Heart right ventricle (tissue), 16 donors: ENCODE measurements at regions not wholly inside any gene's neighbourhood (a gene's known extent, or its start where the extent isn't known, plus 50 kb on each side); places are given as distances from the start of the nearest gene placed in this dataset.

Experiments used
- ATAC-seq, 8 donors: fragments of 200-7000 bp; cut with Tn5 transposase; one replicate each; pipeline ENCODE4 v1.9.1; 2020; ENCODE audit warnings: mild to moderate bottlenecking in 8 of 8, moderate library complexity in 8 of 8, moderate number of reproducible peaks in 1 of 8
- DNase-seq, 2 donors: peaks; one replicate each; pipeline ENCODE4 v3.0.0-alpha.2; 2020
- H3K27ac ChIP-seq, 10 donors: fragments of 200-600 bp; sonication (generic) in 2 of 10; one replicate each; pipeline versions ENCODE4 v1.5.0 to v1.8.0; 2020 to 2022; ENCODE audit warnings: mild to moderate bottlenecking in 3 of 10
- H3K27me3 ChIP-seq, 7 donors: fragments of 200-600 bp; one replicate each; pipeline ENCODE4 v1.8.0; 2021 to 2022; ENCODE audit warnings: mild to moderate bottlenecking in 2 of 7
- H3K36me3 ChIP-seq, 9 donors: fragments of 200-600 bp; sonication (generic) in 1 of 9; one replicate each; pipeline versions ENCODE4 v1.5.0 to v1.8.0; 2020 to 2022; ENCODE audit warnings: mild to moderate bottlenecking in 2 of 9
- H3K4me1 ChIP-seq, 9 donors: fragments of 200-600 bp; sonication (generic) in 1 of 9; one replicate each; pipeline versions ENCODE4 v1.5.0 to v1.8.0; 2020 to 2022; ENCODE audit warnings: mild to moderate bottlenecking in 4 of 9
- H3K4me3 ChIP-seq, 10 donors: fragments of 200-600 bp; sonication (generic) in 2 of 10; one replicate each; pipeline versions ENCODE4 v1.5.0 to v1.8.0; 2020 to 2022; ENCODE audit warnings: mild to moderate bottlenecking in 7 of 10, moderate library complexity in 2 of 10
- H3K9me3 ChIP-seq, 11 donors: fragments of 200-600 bp in 10 of 11; sonication (generic) in 2 of 11; one replicate each; pipeline versions ENCODE4 v1.5.0 to v1.8.0; 2013 to 2022; ENCODE audit warnings: mild to moderate bottlenecking in 2 of 11, control low read depth in 1 of 11, moderate library complexity in 1 of 11
- WGBS, 2 donors: extraction: QIAGEN DNeasy Blood & Tissue Kit; methylation state at CpG; one replicate each; pipeline ENCODE4 v1.1.7; 2013; ENCODE audit warnings: inconsistent platforms in 1 of 2; 5-methylcytosine and 5-hydroxymethylcytosine counted together
- intact Hi-C, 10 donors: fragments of 100-400 bp; cut with DNase I; formaldehyde crosslinking; loops; one replicate each; pipeline versions ENCODE4 v1.11.1 to v1.14.2; 2022
- TF ChIP-seq, protein P1 (sequence below), 9 donors: fragments of 200-600 bp; sonication (generic) in 2 of 9; IDR thresholded peaks; one replicate each; pipeline versions ENCODE4 v1.5.0 to v1.8.0; 2021 to 2022; ENCODE audit warnings: antibody characterized with exemption in 9 of 9, mild to moderate bottlenecking in 5 of 9, moderate library complexity in 1 of 9
- donor health status: Arrhythmogenic right ventricular cardiomyopathy.
- donor health status: ischemic (EF 13 %, LVEDD 7.1; RV severe dilation, severe dysfunction).
- donor health status: healthy with polysubstance abuse.
- donor health status: DM: no; HTN: yes; CAD: no.
- donor health status: DM: no; HTN: no; CAD: no.
- donor health status: ischemic (EF 25% LVEDD 6.9; RV normal size, moderate dysfunction).
- donor health status: ischemic (EF 25% LVEDD 5.7; RV mildly dilated, moderate dysfunction).
- donor health status: healthy.
- donor health status: DM: yes; HTN: yes; CAD: no.
- donor health status: Ischemic cardiomyopathy.
- donor health status: ischemic (EF 35%, LVEDD 5.7; RV mildly dilated, moderate dysfunction).
- donor health status: nonischemic (EF 11% LVEDD 7.7; RV severe dilation, severe dysfunction).
- donor health status: DM: yes; HTN: yes; CAD: no.
- donor health status: PGD.
- donor health status: ischemic (EF 29% LVEDD 5.4; RV normal size, mild dysfunction).
- donor health status: nonischemic (EF 23%, LVEDD 6.1; RV moderate dilation, normal function).

DNA sequence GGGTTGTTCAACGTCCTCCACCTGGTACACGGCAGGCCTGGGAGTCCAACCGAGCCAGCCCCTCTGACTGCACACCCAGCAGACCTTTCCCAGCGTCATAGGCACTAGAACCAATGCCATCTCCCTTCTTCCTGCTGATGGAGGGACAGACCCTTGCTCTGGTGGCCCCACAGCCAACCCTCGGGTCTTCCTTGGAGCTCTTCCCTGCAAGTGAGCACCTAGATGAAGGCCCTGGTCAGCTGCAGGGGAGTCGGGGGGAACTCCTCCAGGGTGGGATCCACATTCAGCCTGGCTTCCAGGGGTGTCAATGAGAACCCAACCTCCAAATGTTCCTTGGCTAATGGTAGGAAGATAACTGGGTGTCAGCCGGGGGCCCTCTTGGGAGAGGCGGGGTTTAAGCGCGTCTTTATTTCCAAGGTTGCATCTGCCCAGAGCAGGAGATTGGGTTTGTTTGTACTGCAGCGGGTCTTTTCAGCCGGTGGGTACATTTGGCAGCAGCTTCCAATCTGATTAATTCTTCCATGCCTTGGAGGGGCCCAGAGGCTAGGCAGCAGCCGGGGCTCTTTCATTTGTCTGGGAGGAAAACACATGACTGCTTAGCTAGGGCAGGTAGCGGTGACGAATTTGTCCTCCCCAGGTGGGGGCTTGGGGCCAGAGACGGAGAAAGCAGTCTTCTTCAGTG, 56.0 kb upstream of the SHISAL1 start:
- intact Hi-C loops = loop anchor here in 1 of 10 donors (10.0 kb wide), 1 partner anchor 126 kb away; the partner anchor contains the start of gene RTL6
- TF ChIP-seq, protein P1, sequence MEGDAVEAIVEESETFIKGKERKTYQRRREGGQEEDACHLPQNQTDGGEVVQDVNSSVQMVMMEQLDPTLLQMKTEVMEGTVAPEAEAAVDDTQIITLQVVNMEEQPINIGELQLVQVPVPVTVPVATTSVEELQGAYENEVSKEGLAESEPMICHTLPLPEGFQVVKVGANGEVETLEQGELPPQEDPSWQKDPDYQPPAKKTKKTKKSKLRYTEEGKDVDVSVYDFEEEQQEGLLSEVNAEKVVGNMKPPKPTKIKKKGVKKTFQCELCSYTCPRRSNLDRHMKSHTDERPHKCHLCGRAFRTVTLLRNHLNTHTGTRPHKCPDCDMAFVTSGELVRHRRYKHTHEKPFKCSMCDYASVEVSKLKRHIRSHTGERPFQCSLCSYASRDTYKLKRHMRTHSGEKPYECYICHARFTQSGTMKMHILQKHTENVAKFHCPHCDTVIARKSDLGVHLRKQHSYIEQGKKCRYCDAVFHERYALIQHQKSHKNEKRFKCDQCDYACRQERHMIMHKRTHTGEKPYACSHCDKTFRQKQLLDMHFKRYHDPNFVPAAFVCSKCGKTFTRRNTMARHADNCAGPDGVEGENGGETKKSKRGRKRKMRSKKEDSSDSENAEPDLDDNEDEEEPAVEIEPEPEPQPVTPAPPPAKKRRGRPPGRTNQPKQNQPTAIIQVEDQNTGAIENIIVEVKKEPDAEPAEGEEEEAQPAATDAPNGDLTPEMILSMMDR (IDR thresholded peaks at IDR 0.05) = no peak
- no peak for ATAC-seq
- DNase-seq = no peak
- Histone ChIP-seq H3K27me3 (no peaks in the 10 kb centered on the region), H3K27ac (no peak overlapping the region), H3K4me1 (peaks cover 4 to 39% (median 21%) of the 10 kb centered on the region in 9 donors), H3K9me3 (no peaks in the 10 kb centered on the region), H3K4me3 (no peak overlapping the region), H3K36me3 (no peaks in the 10 kb centered on the region)
- WGBS, 2 donors = 90 to 95% methylated on average over 16 of the region's 16 CpGs

DNA sequence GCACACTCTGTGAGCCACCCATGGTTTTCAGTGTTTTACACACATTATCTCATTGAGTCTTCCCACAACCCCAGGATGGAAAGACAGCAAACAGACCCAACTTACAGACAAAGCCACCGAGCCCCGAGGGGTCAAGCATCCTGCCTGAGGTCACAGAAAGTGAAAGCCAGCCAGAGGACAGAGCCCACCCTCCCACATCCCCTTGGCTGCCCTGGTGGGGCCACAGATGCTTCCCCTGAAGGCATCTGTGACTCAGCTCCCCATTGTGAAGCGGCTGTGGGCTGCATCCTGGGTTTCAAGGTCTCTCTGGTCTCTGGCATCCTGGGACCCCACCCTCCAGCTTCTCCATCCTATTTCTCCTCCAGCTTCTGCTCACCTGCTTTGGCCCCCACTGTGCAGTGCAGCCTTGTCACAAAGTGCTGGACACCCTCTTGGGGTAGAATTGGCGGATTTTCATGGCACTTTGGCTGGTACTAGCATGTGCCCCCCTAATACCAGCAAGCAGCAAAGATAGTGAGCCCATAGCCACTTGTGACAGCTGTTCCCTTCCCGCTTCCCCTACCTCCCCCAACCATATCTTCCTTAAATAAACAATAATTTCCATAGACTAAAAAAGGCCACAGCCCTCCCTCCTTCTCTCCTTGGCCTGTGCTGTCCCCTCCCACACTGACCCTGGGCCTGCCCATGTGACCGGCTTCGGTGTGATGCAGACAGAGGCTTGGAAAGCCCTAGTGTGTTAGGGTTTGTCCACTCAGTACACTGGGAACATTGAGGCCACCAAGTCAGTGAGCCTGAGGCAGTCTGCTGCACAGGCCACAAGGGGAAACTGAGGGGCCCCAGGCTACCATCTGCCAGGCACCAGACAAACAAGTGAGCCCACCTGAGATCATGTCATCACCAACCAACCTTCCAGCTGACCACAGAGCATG, 53.9 kb upstream of the SHISAL1 start:
- Histone ChIP-seq H3K36me3 (no peaks in the 10 kb centered on the region), H3K27ac (peak overlapping the region in 6 of 10 donors; percentile 16 to 64 (median 40)), H3K4me3 (no peak overlapping the region), H3K4me1 (peaks cover 11 to 55% (median 35%) of the 10 kb centered on the region in 9 donors), H3K27me3 (no peaks in the 10 kb centered on the region), H3K9me3 (no peaks in the 10 kb centered on the region)
- peak in 3 of 8 donors; percentile 3 to 47 (median 31) for ATAC-seq
- TF ChIP-seq, protein P1 (IDR thresholded peaks at IDR 0.05) = no peak
- WGBS, 2 donors = 54 to 67% methylated on average over 7 of the region's 7 CpGs
- DNase-seq = peak in 1 of 2 donors; percentile 34
- intact Hi-C loops = loop anchor here in 1 of 10 donors (10.0 kb wide), 1 partner anchor 128 kb away; the partner anchor contains the start of gene RTL6

GRCh38 chr22:44365832-44366231, 53.1 kb upstream of the SHISAL1 start:
- TF ChIP-seq, protein P1 (IDR thresholded peaks at IDR 0.05) = no peak
- intact Hi-C loops = loop anchor here in 1 of 10 donors (10.0 kb wide), 1 partner anchor 129 kb away; the partner anchor contains the start of gene RTL6
- Histone ChIP-seq H3K9me3 (no peaks in the 10 kb centered on the region), H3K4me3 (no peak overlapping the region), H3K36me3 (no peaks in the 10 kb centered on the region), H3K27me3 (no peaks in the 10 kb centered on the region), H3K27ac (peak overlapping the region in 4 of 10 donors; percentile 20 to 50 (median 30)), H3K4me1 (peaks cover 11 to 60% (median 37%) of the 10 kb centered on the region in 9 donors)
- no peak for DNase-seq
- no peak for ATAC-seq
- 79 to 82% methylated on average over 9 of the region's 9 CpGs for WGBS, 2 donors

GRCh38 chr22:44365191-44365590, 52.4 kb upstream of the SHISAL1 start:
- 76 to 86% methylated on average over 9 of the region's 9 CpGs for WGBS, 2 donors
- Histone ChIP-seq H3K27me3 (no peaks in the 10 kb centered on the region), H3K36me3 (no peaks in the 10 kb centered on the region), H3K9me3 (no peaks in the 10 kb centered on the region), H3K4me3 (no peak overlapping the region), H3K27ac (peak overlapping the region in 5 of 10 donors; percentile 73 to 89 (median 82)), H3K4me1 (peaks cover 11 to 66% (median 43%) of the 10 kb centered on the region in 9 donors)
- TF ChIP-seq, protein P1 (IDR thresholded peaks at IDR 0.05) = no peak
- ATAC-seq = no peak
- DNase-seq = peak in 1 of 2 donors; percentile 4
- intact Hi-C loops = loop anchor here in 1 of 10 donors (10.0 kb wide), 1 partner anchor 130 kb away; the partner anchor contains the start of gene RTL6
